SK-N-SH (cell line): ENCODE measurements at regions not wholly inside any gene's neighbourhood (a gene's known extent, or its start where the extent isn't known, plus 50 kb on each side); places are given as distances from the start of the nearest gene placed in this dataset.

Source experiments
- ELF1 ChIP-seq: IDR thresholded peaks from 2 replicates; pipeline ENCODE4 v1.4.0; 2012
- FOXM1 ChIP-seq: IDR thresholded peaks from 2 replicates; pipeline ENCODE4 v1.4.0; 2012; ENCODE audit warnings: low read depth, mild to moderate bottlenecking
- ZBTB33 ChIP-seq: IDR thresholded peaks from 2 replicates; pipeline ENCODE4 v1.4.0; 2012; ENCODE audit warnings: low read depth, borderline replicate concordance
- TF ChIP-seq, protein P1 (sequence below): fragments of 200-600 bp; sonication (generic); IDR thresholded peaks from 2 replicates; pipeline ENCODE4 v1.6.1; 2017; ENCODE audit warnings: antibody characterized with exemption, mild to moderate bottlenecking, moderate library complexity

DNA sequence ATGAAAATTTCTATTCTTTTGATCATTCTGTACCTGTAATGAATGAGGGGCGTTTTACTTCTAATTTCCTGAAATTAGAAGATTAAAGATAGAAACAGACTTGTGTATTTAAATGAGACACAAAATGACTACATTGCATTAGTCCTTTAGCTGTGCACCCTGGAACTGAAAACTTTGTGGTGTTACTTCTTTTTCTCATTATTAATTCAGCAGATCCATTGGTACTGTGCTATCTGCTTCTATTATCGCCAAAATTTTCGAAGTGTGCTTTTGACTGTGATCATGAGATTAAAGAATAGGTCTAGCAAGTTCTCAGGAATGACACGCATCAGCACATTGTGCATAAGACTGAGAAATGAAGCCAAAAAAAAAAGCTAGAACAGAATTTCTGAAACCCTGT lies 1938.9 kb upstream of the TENM3 start:
- TF ChIP-seq ELF1 (no peak), FOXM1 (no peak), ZBTB33 (no peak)
- TF ChIP-seq, protein P1, sequence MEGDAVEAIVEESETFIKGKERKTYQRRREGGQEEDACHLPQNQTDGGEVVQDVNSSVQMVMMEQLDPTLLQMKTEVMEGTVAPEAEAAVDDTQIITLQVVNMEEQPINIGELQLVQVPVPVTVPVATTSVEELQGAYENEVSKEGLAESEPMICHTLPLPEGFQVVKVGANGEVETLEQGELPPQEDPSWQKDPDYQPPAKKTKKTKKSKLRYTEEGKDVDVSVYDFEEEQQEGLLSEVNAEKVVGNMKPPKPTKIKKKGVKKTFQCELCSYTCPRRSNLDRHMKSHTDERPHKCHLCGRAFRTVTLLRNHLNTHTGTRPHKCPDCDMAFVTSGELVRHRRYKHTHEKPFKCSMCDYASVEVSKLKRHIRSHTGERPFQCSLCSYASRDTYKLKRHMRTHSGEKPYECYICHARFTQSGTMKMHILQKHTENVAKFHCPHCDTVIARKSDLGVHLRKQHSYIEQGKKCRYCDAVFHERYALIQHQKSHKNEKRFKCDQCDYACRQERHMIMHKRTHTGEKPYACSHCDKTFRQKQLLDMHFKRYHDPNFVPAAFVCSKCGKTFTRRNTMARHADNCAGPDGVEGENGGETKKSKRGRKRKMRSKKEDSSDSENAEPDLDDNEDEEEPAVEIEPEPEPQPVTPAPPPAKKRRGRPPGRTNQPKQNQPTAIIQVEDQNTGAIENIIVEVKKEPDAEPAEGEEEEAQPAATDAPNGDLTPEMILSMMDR, result no peak
